IMR-90 (cell line): ENCODE measurements at regions not wholly inside any gene's neighbourhood (a gene's known extent, or its start where the extent isn't known, plus 50 kb on each side); places are given as distances from the start of the nearest gene placed in this dataset.

ENCODE experiments used
- CEBPB ChIP-seq: IDR thresholded peaks from 2 replicates; pipeline ENCODE4 v1.6.1; 2012; ENCODE audit warnings: low read depth, low read length, improper control_type of control experiment
- CHD1 ChIP-seq: IDR thresholded peaks from 2 replicates; pipeline ENCODE4 v1.6.1; 2012; ENCODE audit warnings: low read depth, low read length, improper control_type of control experiment
- CTCF ChIP-seq: conservative IDR thresholded peaks from 2 replicates; pipeline ENCODE4 v1.5.1; 2012; ENCODE audit warnings: mild to moderate bottlenecking, low read depth, low read length, improper control_type of control experiment
- ELK1 ChIP-seq: fragments of 150-350 bp; IDR thresholded peaks from 2 replicates; pipeline ENCODE4 v1.6.1; 2016; ENCODE audit warnings: low read depth, mild to moderate bottlenecking, low read length, moderate library complexity, borderline replicate concordance
- MAFK ChIP-seq: IDR thresholded peaks from 2 replicates; pipeline ENCODE4 v1.6.1; 2012; ENCODE audit warnings: low read depth, low read length, improper control_type of control experiment
- MXI1 ChIP-seq: IDR thresholded peaks from 2 replicates; pipeline ENCODE4 v1.6.1; 2012; ENCODE audit warnings: low read depth, mild to moderate bottlenecking, low read length, moderate library complexity, borderline replicate concordance
- POLR2A ChIP-seq: IDR thresholded peaks from 2 replicates; pipeline ENCODE4 v1.6.1; 2012; ENCODE audit warnings: mild to moderate bottlenecking, low read depth, low read length
- RAD21 ChIP-seq: IDR thresholded peaks from 2 replicates; pipeline ENCODE4 v1.6.1; 2012; ENCODE audit warnings: low read length, improper control_type of control experiment
- RCOR1 ChIP-seq: IDR thresholded peaks from 2 replicates; pipeline ENCODE4 v1.6.1; 2012; ENCODE audit warnings: mild to moderate bottlenecking, low read length, improper control_type of control experiment; ENCODE audit not compliant: insufficient replicate concordance
- RFX5 ChIP-seq: IDR thresholded peaks from 2 replicates; pipeline ENCODE4 v1.8.0; 2012; ENCODE audit warnings: low read depth, mild to moderate bottlenecking, low read length, moderate library complexity
- USF2 ChIP-seq: fragments of 150-350 bp; IDR thresholded peaks from 2 replicates; pipeline ENCODE4 v1.6.1; 2017; ENCODE audit warnings: mild to moderate bottlenecking, antibody characterized with exemption, low read length, low read depth

GRCh38 chr6:100986921-100987320 lies 105.8 kb upstream of the ASCC3 start:
- no peak for TF ChIP-seq POLR2A
- TF ChIP-seq CTCF = no peak
- no peak for TF ChIP-seq USF2
- no peak for TF ChIP-seq CHD1
- TF ChIP-seq ELK1 = no peak
- TF ChIP-seq CEBPB = no peak
- TF ChIP-seq MAFK = no peak
- no peak for TF ChIP-seq RAD21
- no peak for TF ChIP-seq RFX5
- TF ChIP-seq RCOR1 = no peak
- no peak for TF ChIP-seq MXI1
